H9 (cell line): ENCODE measurements at regions not wholly inside any gene's neighbourhood (a gene's known extent, or its start where the extent isn't known, plus 50 kb on each side); places are given as distances from the start of the nearest gene placed in this dataset.
A peak's percentile ranks its signal among the peaks of the same experiment; 100 is the strongest.

Source experiments
- DNase-seq: peaks from one replicate; pipeline ENCODE4 v3.0.0-alpha.2; 2017
- H2AFZ ChIP-seq: one replicate; pipeline ENCODE4 v1.6.1; 2013; ENCODE audit warnings: mild to moderate bottlenecking, low read length, control low read depth, moderate library complexity
- H2AK5ac ChIP-seq: 2 replicates; pipeline ENCODE4 v1.6.1; 2013; ENCODE audit warnings: low read length, control low read depth, mixed read lengths; ENCODE audit not compliant: insufficient read length
- H2BK120ac ChIP-seq: one replicate; pipeline ENCODE4 v1.6.1; 2013; ENCODE audit warnings: low read depth, mild to moderate bottlenecking, low read length, control low read depth, inconsistent platforms; ENCODE audit not compliant: poor library complexity, severe bottlenecking
- H2BK12ac ChIP-seq: 2 replicates; pipeline ENCODE4 v1.6.1; 2013; ENCODE audit warnings: low read length, control low read depth, mixed read lengths, low read depth; ENCODE audit not compliant: insufficient read length
- H2BK15ac ChIP-seq: 2 replicates; pipeline ENCODE4 v1.6.1; 2013; ENCODE audit warnings: low read depth, low read length, control low read depth
- H2BK20ac ChIP-seq: one replicate; pipeline ENCODE4 v1.6.1; 2013; ENCODE audit warnings: low read depth, mild to moderate bottlenecking, low read length, control low read depth, inconsistent platforms; ENCODE audit not compliant: poor library complexity, severe bottlenecking
- H2BK5ac ChIP-seq: 2 replicates; pipeline ENCODE4 v1.6.1; 2013; ENCODE audit warnings: low read length, control low read depth, mixed read lengths; ENCODE audit not compliant: insufficient read length
- H3K14ac ChIP-seq: 2 replicates; pipeline ENCODE4 v1.6.1; 2013; ENCODE audit warnings: low read length, control low read depth; ENCODE audit not compliant: insufficient read depth
- H3K18ac ChIP-seq: 2 replicates; pipeline ENCODE4 v1.6.1; 2013; ENCODE audit warnings: low read depth, mild to moderate bottlenecking, mixed read lengths, low read length, control low read depth; ENCODE audit not compliant: insufficient read length
- H3K23ac ChIP-seq: 2 replicates; pipeline ENCODE4 v1.6.1; 2013; ENCODE audit warnings: low read length, control low read depth, mixed read lengths, low read depth; ENCODE audit not compliant: insufficient read length
- H3K23me2 ChIP-seq: 2 replicates; pipeline ENCODE4 v1.6.1; 2013; ENCODE audit warnings: low read depth, mild to moderate bottlenecking, mixed read lengths, low read length, control low read depth; ENCODE audit not compliant: insufficient read length, poor library complexity, severe bottlenecking
- H3K27ac ChIP-seq: 2 replicates; pipeline ENCODE4 v1.5.1; 2013; ENCODE audit warnings: low read length, control low read depth, mixed read lengths, low read depth; ENCODE audit not compliant: insufficient read length
- H3K27me3 ChIP-seq: 2 replicates; pipeline ENCODE4 v1.6.1; 2013; ENCODE audit warnings: low read length, control low read depth, inconsistent platforms; ENCODE audit not compliant: insufficient read depth
- H3K4ac ChIP-seq: 2 replicates; pipeline ENCODE4 v1.6.1; 2013; ENCODE audit warnings: low read depth, mild to moderate bottlenecking, control low read depth, inconsistent platforms, low read length, moderate library complexity
- H3K4me1 ChIP-seq: 2 replicates; pipeline ENCODE4 v1.6.1; 2013; ENCODE audit warnings: low read length, control low read depth, inconsistent platforms; ENCODE audit not compliant: insufficient read depth
- H3K4me2 ChIP-seq: 2 replicates; pipeline ENCODE4 v1.6.1; 2013; ENCODE audit warnings: low read length, control low read depth, mixed read lengths; ENCODE audit not compliant: insufficient read length, insufficient read depth
- H3K56ac ChIP-seq: 2 replicates; pipeline ENCODE4 v1.6.1; 2013; ENCODE audit warnings: low read depth, mild to moderate bottlenecking, mixed read lengths, low read length, control low read depth; ENCODE audit not compliant: insufficient read length
- H3K79me1 ChIP-seq: 2 replicates; pipeline ENCODE4 v1.6.1; 2013; ENCODE audit warnings: low read depth, mild to moderate bottlenecking, moderate library complexity, low read length, control low read depth, inconsistent platforms; ENCODE audit not compliant: insufficient read depth, poor library complexity, severe bottlenecking
- H3K79me2 ChIP-seq: 2 replicates; pipeline ENCODE4 v1.6.1; 2013; ENCODE audit warnings: low read length, control low read depth, inconsistent platforms; ENCODE audit not compliant: insufficient read depth
- H3K9ac ChIP-seq: 2 replicates; pipeline ENCODE4 v1.6.1; 2013; ENCODE audit warnings: low read length, control low read depth, mixed read lengths; ENCODE audit not compliant: insufficient read length; ENCODE audit errors: extremely low read depth
- H3K9me3 ChIP-seq: one replicate; pipeline ENCODE4 v1.6.1; 2013; ENCODE audit warnings: low read depth, low read length, inconsistent platforms; ENCODE audit not compliant: control insufficient read depth
- H3T11ph ChIP-seq: one replicate; pipeline ENCODE4 v1.6.1; 2013; ENCODE audit warnings: mild to moderate bottlenecking, low read length, control low read depth, inconsistent platforms
- H4K20me1 ChIP-seq: one replicate; pipeline ENCODE4 v1.6.1; 2013; ENCODE audit not compliant: control insufficient read depth, insufficient read length, insufficient read depth
- H4K5ac ChIP-seq: 2 replicates; pipeline ENCODE4 v1.6.1; 2013; ENCODE audit warnings: low read depth, mild to moderate bottlenecking, mixed read lengths, low read length, control low read depth; ENCODE audit not compliant: insufficient read length
- H4K8ac ChIP-seq: replicated peaks from 2 replicates; pipeline ENCODE4 v1.6.1; 2013; ENCODE audit warnings: low read length, control low read depth, mixed read lengths, low read depth; ENCODE audit not compliant: insufficient read length
- H4K91ac ChIP-seq: 2 replicates; pipeline ENCODE4 v1.6.1; 2013; ENCODE audit warnings: low read depth, mild to moderate bottlenecking, moderate library complexity, mixed read lengths, low read length, control low read depth; ENCODE audit not compliant: insufficient read length
- H3K27ac Mint-ChIP-seq, 3 experiments: 2 replicates in 2 of 3; 3 replicates in 1 of 3; pipeline ENCODE4 v1.8.0; 2020 to 2021; ENCODE audit warnings: mixed read lengths in 3 of 3, mild to moderate bottlenecking in 1 of 3, moderate library complexity in 1 of 3
- H3K27me3 Mint-ChIP-seq: 2 replicates; pipeline ENCODE4 v1.8.0; 2021; ENCODE audit warnings: low read depth, mild to moderate bottlenecking, moderate library complexity, mixed read lengths
- H3K36me3 Mint-ChIP-seq, 3 experiments: 2 replicates in 2 of 3; 3 replicates in 1 of 3; pipeline ENCODE4 v1.8.0; 2020 to 2021; ENCODE audit warnings: low read depth in 3 of 3, mixed read lengths in 3 of 3; ENCODE audit not compliant: insufficient read depth in 1 of 3
- H3K4me1 Mint-ChIP-seq, 2 experiments: 2 replicates each; pipeline ENCODE4 v1.8.0; 2020; ENCODE audit warnings: mixed read lengths in 2 of 2
- H3K4me3 Mint-ChIP-seq, 2 experiments: 2 replicates in 1 of 2; 3 replicates in 1 of 2; pipeline ENCODE4 v1.8.0; 2020 to 2021; ENCODE audit warnings: mild to moderate bottlenecking in 2 of 2, mixed read lengths in 2 of 2, moderate library complexity in 1 of 2
- H3K9me3 Mint-ChIP-seq, 2 experiments: 2 replicates in 1 of 2; 3 replicates in 1 of 2; pipeline ENCODE4 v1.8.0; 2020; ENCODE audit warnings: mild to moderate bottlenecking in 2 of 2, mixed read lengths in 2 of 2, moderate library complexity in 1 of 2
- WGBS: extraction: QIAGEN DNeasy Blood & Tissue Kit; methylation state at CpG from one replicate; pipeline ENCODE4 v1.1.7; 2013; ENCODE audit warnings: missing lambda C conversion rate, low lambda C conversion rate, mixed read lengths; ENCODE audit not compliant: insufficient read length; ENCODE audit errors: extremely low coverage; 5-methylcytosine and 5-hydroxymethylcytosine counted together
- TF ChIP-seq, protein P1 (sequence below): fragments of 200-600 bp; sonication (generic); conservative IDR thresholded peaks from 3 replicates; pipeline ENCODE4 v1.8.0; 2021; ENCODE audit warnings: antibody characterized with exemption, mild to moderate bottlenecking

DNA sequence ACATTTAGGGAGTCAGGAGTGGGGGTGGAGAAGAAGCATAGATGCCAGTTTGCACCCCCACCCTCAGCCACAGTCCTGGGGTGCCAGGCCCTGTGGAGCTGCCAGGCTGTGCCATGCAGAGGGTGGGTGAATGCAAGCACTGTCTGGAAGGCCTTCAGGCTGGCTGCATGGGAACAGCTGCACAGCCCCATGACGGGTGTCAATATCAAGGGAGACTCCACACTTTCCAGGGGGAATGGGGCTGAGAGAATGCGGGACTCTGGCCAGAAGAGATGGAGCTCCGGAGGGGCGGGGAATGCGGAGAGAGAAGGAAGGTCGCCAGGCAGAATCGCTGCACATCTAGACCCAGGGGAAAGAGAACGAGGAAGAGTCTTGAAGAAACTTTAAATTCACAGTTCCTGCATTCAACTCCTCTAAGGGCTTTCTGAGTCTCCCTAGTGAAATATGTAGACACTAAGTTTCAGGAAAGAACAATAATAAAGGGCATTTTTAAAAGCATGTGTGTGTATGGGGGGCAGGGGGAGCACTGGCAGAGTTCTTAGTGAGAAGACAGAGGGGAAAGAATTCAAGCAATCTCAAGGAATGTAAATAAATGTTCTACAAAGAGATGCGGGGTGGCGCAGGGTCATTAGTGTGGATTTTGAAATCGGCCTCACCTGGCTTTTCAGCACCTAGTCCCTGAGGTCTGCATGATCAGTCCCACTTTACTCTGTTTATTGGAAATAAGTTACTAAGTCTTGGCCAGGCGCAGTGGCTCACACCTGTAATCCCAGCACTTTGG lies 59.1 kb downstream of the BOD1 start:
- H3K27me3 ChIP-seq: no peaks in the 10 kb centered on the region
- no peak overlapping the region for H2BK120ac ChIP-seq
- H3K23ac ChIP-seq: no peak overlapping the region
- H3K4me1 ChIP-seq: no peaks in the 10 kb centered on the region
- H2BK15ac ChIP-seq: no peak overlapping the region
- H2AK5ac ChIP-seq: no peak overlapping the region
- Mint-ChIP-seq H3K36me3 (peaks cover 0 to 22% (median 1%) of the 10 kb centered on the region in 3 experiments; a peak in 4 of 7 replicates), H3K27me3 (peaks cover 13% of the 10 kb centered on the region), H3K27ac (peak overlapping the region in 2 of 3 experiments; percentile 26 to 29; a peak in 2 of 7 replicates), H3K9me3 (peaks cover 12 to 19% of the 10 kb centered on the region in 2 experiments), H3K4me1 (peaks cover 27% of the 10 kb centered on the region in 2 experiments), H3K4me3 (no peak overlapping the region)
- no peaks in the 10 kb centered on the region for H3K9me3 ChIP-seq
- H4K8ac ChIP-seq: no peak overlapping the region
- no peaks in the 10 kb centered on the region for H3K79me2 ChIP-seq
- H2BK12ac ChIP-seq: no peak overlapping the region
- TF ChIP-seq, protein P1, sequence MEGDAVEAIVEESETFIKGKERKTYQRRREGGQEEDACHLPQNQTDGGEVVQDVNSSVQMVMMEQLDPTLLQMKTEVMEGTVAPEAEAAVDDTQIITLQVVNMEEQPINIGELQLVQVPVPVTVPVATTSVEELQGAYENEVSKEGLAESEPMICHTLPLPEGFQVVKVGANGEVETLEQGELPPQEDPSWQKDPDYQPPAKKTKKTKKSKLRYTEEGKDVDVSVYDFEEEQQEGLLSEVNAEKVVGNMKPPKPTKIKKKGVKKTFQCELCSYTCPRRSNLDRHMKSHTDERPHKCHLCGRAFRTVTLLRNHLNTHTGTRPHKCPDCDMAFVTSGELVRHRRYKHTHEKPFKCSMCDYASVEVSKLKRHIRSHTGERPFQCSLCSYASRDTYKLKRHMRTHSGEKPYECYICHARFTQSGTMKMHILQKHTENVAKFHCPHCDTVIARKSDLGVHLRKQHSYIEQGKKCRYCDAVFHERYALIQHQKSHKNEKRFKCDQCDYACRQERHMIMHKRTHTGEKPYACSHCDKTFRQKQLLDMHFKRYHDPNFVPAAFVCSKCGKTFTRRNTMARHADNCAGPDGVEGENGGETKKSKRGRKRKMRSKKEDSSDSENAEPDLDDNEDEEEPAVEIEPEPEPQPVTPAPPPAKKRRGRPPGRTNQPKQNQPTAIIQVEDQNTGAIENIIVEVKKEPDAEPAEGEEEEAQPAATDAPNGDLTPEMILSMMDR: no peak
- no peaks in the 10 kb centered on the region for H3K79me1 ChIP-seq
- no peak overlapping the region for H3K18ac ChIP-seq
- no peaks in the 10 kb centered on the region for H4K20me1 ChIP-seq
- H3K4me2 ChIP-seq: no peak overlapping the region
- DNase-seq: no peak
- no peak overlapping the region for H3K56ac ChIP-seq
- no peak overlapping the region for H4K5ac ChIP-seq
- no peaks in the 10 kb centered on the region for H3K23me2 ChIP-seq
- no peak overlapping the region for H3K9ac ChIP-seq
- no peak overlapping the region for H3K4ac ChIP-seq
- no peak overlapping the region for H2BK5ac ChIP-seq
- WGBS: no CpG with 5 or more reads among the region's 12 CpGs
- H4K91ac ChIP-seq: no peak overlapping the region
- H3K14ac ChIP-seq: no peak overlapping the region
- no peak overlapping the region for H3T11ph ChIP-seq
- no peak overlapping the region for H2AFZ ChIP-seq
- no peak overlapping the region for H3K27ac ChIP-seq
- no peak overlapping the region for H2BK20ac ChIP-seq
